CD1c-positive myeloid dendritic cell (primary cell): ENCODE measurements at regions not wholly inside any gene's neighbourhood (a gene's known extent, or its start where the extent isn't known, plus 50 kb on each side); places are given as distances from the start of the nearest gene placed in this dataset.

ENCODE experiments used
- DNase-seq: peaks from one replicate; pipeline ENCODE4 v3.0.0-alpha.2; 2016; ENCODE audit errors: extremely low spot score

- no peak for DNase-seq
These were observed 290.4 kb upstream of the MON1B start for GRCh38 chr16:76900285-76901263.

GRCh38 chr16:76906552-76906951 is 284.4 kb upstream of the MON1B start:
- no peak for DNase-seq

- no peak for DNase-seq
These were observed 280.1 kb upstream of the MON1B start for GRCh38 chr16:76910931-76911330.

- no peak for DNase-seq
These were observed 277.9 kb upstream of the MON1B start for GRCh38 chr16:76913046-76913445.

- no peak for DNase-seq
These were observed 264.9 kb upstream of the MON1B start for GRCh38 chr16:76926042-76926441.

GRCh38 chr16:76926595-76926994 is 264.4 kb upstream of the MON1B start:
- DNase-seq = no peak

GRCh38 chr16:76931186-76931585 is 259.8 kb upstream of the MON1B start:
- DNase-seq = no peak

GRCh38 chr16:76932541-76933211 is 258.3 kb upstream of the MON1B start:
- no peak for DNase-seq

- no peak for DNase-seq
These were observed 250.7 kb upstream of the MON1B start for GRCh38 chr16:76940251-76940650.

GRCh38 chr16:76941113-76941512 is 249.9 kb upstream of the MON1B start:
- DNase-seq = no peak

GRCh38 chr16:76942089-76942488 is 248.9 kb upstream of the MON1B start:
- DNase-seq = no peak

- no peak for DNase-seq
These were observed 247.1 kb upstream of the MON1B start for GRCh38 chr16:76943921-76944320.

GRCh38 chr16:76946879-76947278 is 244.1 kb upstream of the MON1B start:
- DNase-seq = no peak

- DNase-seq = no peak
These were observed 243.2 kb upstream of the MON1B start for GRCh38 chr16:76947749-76948148.

GRCh38 chr16:76955629-76956028 is 235.4 kb upstream of the MON1B start:
- no peak for DNase-seq

GRCh38 chr16:76956394-76956793 is 234.6 kb upstream of the MON1B start:
- no peak for DNase-seq

GRCh38 chr16:76956841-76957240 is 234.1 kb upstream of the MON1B start:
- no peak for DNase-seq

GRCh38 chr16:76959166-76959565 is 231.8 kb upstream of the MON1B start:
- no peak for DNase-seq

- no peak for DNase-seq
These were observed 227.2 kb upstream of the MON1B start for GRCh38 chr16:76963614-76964315.

- DNase-seq = no peak
These were observed 226.4 kb upstream of the MON1B start for GRCh38 chr16:76964464-76965154.

GRCh38 chr16:76970087-76970744 is 220.8 kb upstream of the MON1B start:
- DNase-seq = no peak
